GM12891 (cell line): ENCODE measurements at regions not wholly inside any gene's neighbourhood (a gene's known extent, or its start where the extent isn't known, plus 50 kb on each side); places are given as distances from the start of the nearest gene placed in this dataset.

Source experiments
- DNase-seq: peaks from one replicate; pipeline ENCODE4 v3.0.0; 2011; ENCODE audit warnings: low spot score; ENCODE audit not compliant: insufficient read length
- FAIRE-seq: peaks from 2 replicates; lab custom pipeline; 2011; peaks lifted over from hg19 to GRCh38; lab: Jason Lieb, UNC
- PAX5 ChIP-seq: IDR thresholded peaks from 2 replicates; pipeline ENCODE4 v1.6.1; 2011; ENCODE audit warnings: low read length, moderate library complexity, mild to moderate bottlenecking; ENCODE audit not compliant: insufficient read depth, severe bottlenecking
- POLR2A ChIP-seq: IDR thresholded peaks from 2 replicates; pipeline ENCODE4 v1.6.1; 2011; ENCODE audit warnings: low read depth, low read length, control low read depth
- POLR2AphosphoS5 ChIP-seq: IDR thresholded peaks from 2 replicates; pipeline ENCODE4 v1.6.1; 2011; ENCODE audit warnings: low read depth, low read length, control low read depth
- POU2F2 ChIP-seq: IDR thresholded peaks from 2 replicates; pipeline ENCODE4 v1.6.1; 2011; ENCODE audit warnings: low read depth, mild to moderate bottlenecking, control low read depth, low read length, moderate library complexity
- SPI1 ChIP-seq: IDR thresholded peaks from 2 replicates; pipeline ENCODE4 v1.6.1; 2011; ENCODE audit warnings: low read depth, low read length, control low read depth
- TAF1 ChIP-seq: IDR thresholded peaks from 2 replicates; pipeline ENCODE4 v1.6.1; 2011; ENCODE audit warnings: low read depth, low read length, control low read depth

DNA sequence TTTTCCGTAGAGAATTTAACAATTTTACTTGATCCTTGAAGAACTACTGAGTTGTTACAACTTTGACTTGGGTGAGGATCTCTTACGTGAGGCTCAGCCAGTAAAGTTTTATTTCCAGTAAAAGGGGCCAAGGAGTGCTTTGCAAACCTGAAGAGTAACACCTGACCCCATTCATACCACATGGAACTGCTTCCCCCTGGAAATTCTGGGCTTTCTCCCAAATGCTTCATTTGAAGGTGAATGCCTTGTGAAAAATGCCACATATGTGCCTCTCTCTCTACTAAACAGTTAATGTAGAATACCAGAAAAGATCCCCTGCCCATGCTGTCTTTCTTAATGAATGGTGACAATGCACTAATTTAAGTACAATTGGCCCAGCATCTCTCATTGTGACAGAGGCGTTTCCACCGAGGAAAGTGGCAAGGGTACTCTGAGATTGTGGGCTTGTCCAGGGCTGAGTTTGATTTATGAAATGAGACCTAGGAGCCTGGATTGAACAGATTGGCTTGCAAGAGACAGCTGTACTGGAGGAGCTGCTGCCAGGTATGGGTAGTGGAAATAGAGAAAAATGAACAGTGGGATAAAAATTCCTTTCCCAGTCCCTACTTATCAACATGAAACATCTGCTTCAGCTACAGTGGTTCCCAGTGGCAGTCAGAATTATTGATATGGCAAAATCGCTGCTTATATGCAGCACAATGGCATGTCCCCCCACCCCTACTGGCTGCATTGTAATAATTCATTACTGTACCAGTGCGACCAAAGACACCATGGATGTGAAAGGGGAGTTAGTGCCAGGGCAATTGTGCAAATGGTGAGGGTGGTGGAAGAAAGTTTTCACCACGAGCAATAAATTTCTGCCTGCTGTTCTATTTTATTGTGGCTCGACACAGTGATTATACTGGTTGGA, 843.7 kb upstream of the WWC1 start:
- FAIRE-seq (no peak), DNase-seq (no peak)
- TF ChIP-seq TAF1 (no peak), POLR2AphosphoS5 (no peak), PAX5 (no peak), SPI1 (no peak), POU2F2 (no peak), POLR2A (no peak)

DNA sequence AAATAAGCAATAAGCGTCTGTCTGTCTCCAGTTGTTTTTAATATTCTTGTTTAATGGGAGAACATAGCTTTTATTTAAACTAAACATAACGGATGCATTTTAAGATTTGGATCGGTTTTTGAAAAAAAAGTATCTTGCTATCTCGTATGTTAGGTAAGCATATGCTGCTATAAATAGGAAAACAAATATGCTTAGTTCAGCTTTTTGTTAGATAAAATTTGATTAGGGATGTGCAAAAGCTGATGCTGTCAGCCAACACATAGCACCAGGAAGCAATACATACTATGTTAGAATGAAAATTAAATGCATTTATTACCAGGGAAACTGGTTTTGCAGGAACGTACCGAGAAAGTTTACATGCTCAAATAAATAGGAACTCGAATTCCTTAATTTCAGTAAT, 843.1 kb upstream of the WWC1 start:
- TF ChIP-seq TAF1 (no peak), POLR2A (no peak), PAX5 (no peak), SPI1 (no peak)
- FAIRE-seq (no peak), DNase-seq (no peak)

DNA sequence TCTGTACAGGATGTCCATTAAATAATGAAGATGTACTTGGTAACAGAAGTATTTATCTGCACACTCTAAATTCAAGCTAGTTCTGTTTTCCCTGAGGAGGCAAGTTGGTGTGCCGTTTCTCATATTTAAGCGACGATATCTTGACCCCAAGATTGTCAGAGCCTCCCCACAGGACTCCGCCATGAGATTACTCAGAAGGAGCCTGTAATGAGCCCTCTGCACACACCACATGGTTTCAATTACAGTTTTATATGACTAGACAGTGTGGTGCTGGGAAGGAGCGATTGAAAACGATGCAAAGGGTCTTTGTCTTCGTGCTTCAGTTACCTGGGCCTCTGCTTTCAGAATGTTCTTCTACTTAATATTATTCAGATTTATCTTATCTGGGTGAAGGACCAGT, 840.4 kb upstream of the WWC1 start:
- FAIRE-seq (no peak), DNase-seq (no peak)

DNA sequence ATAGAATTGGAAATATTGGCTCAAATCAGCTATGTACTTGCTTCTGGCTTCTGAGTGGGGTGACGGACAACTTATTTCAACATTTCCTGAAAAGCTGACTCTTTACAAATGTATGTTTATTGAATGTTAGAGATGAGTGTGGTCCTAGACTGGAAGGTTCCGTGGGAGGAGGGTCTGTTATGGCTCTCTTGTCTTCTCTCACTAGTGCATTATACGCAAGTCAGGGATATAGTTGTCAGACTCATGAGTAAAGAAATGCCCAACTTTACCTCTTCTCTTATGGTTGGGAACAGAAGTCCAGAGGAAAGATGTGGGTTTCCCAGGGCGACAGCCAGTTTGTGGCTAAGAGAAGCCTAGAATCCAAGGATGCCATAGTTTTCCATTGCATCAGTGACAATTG, 839.3 kb upstream of the WWC1 start:
- DNase-seq (no peak), FAIRE-seq (no peak)
- TF ChIP-seq POLR2AphosphoS5 = no peak
- TF ChIP-seq SPI1 = no peak
- no peak for TF ChIP-seq TAF1
- TF ChIP-seq POU2F2 = no peak
- no peak for TF ChIP-seq PAX5
- TF ChIP-seq POLR2A = no peak

More for the DNA sequence above, 840.4 kb upstream of the WWC1 start:
- TF ChIP-seq POU2F2 (no peak), PAX5 (no peak), TAF1 (no peak), SPI1 (no peak), POLR2A (no peak), POLR2AphosphoS5 (no peak)

DNA sequence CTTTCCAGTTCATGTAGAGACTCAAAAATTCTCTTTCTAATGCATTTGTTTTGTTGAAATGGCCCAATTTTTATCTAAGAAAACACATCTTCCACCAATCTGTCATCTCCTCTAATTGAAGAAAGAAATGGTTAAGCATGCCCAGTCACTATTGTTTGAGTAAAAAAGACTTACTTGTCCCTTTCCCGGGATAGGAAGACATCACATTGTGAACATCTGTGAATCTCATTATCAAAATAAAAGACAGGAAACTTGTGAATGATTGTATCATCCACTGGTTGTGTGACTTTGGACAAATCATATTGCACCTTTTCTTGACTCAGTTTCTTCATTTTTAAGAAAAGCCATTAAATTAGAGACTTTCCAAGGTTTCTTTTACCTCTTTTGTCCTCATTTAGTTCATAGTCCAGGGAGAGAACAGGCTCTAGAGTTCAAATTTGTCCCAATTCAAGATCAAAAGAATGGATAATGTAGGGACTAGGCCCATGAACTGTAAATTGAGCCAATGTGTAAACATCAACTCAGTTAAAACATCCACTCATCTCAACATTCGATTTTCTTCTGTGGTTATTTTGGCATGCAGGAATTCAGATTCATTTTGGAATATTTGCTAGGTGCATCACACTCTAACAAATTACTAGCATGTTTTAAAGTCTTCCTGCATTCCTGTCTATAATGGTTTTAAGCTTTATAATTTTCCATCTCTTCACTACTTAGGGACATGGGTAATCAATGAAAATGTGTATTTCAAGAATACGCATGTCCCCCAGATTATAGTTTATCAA, 838.0 kb upstream of the WWC1 start:
- TF ChIP-seq POLR2AphosphoS5 = no peak
- no peak for TF ChIP-seq POU2F2
- no peak for TF ChIP-seq TAF1
- no peak for TF ChIP-seq PAX5
- no peak for TF ChIP-seq SPI1
- TF ChIP-seq POLR2A = no peak
- FAIRE-seq (no peak), DNase-seq (no peak)

DNA sequence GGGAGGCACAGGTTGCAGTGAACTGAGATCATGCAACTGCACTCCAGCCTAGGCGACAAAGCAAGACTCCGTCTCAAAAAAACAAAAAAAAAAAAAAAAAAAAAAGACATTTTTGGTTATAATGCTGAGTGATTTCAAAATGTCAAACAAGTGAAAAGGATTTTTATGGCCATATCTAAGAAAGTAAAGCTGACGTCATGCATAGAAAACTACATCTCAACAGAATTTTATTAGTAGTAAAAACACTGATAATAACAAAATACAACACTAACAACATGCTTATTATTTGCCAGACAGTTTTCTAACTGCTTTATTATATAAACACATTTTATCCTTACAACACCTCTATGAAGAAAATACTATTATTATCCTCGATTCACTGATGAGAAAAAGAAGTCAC, 833.0 kb upstream of the WWC1 start:
- TF ChIP-seq POLR2AphosphoS5 (no peak), POU2F2 (no peak), TAF1 (no peak), PAX5 (no peak), POLR2A (no peak), SPI1 (no peak)
- DNase-seq (no peak), FAIRE-seq (no peak)

DNA sequence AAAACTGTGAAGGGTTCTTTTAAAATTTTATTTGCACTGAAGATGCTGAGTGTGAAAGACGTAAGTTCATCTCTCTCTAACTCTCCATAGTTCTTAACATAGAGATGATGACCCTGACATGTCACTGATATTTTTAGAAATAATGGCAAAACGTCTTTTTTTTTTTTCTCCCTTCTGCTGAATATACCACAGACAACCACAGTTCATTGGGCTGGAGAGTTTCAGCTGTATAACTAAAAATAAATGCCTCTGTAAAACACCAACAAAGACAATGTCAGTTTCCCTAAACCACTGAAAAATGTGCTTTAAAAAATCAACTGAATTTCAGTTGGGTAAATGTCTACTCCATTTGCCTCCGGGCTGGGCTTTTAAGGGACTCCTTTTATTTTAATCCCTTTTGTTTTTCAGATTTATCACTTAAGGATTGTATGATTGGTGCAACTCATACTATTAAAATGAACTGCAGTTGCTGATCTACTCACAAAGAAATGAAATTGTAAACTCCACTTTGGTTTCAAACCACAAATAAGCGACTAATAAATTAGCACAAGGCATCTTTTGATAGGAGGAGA, 830.9 kb upstream of the WWC1 start:
- FAIRE-seq (no peak), DNase-seq (no peak)
- TF ChIP-seq POU2F2 (no peak), POLR2A (no peak), TAF1 (no peak), POLR2AphosphoS5 (no peak)

DNA sequence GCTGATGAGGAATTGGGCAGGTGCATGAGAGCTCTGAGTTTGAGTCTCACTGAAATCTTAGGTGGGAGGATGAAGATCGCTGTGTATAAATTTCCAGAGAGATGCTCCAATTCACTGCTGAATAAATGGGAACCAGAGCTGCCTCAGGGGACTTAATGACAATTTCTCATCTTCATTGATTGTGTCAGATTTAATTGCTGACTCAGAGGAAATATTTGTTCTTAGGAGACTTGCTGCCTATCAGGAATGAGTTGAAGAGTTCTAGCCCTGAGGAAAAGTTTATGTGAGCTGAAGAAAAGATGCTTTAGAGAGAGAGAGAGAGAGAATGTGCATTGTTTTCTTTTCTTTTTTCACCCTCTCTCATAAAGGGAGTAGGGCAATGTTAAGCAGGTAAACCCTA, 827.5 kb upstream of the WWC1 start:
- DNase-seq = no peak
- FAIRE-seq = no peak
- TF ChIP-seq POLR2AphosphoS5 (no peak), PAX5 (no peak), SPI1 (no peak), TAF1 (no peak), POLR2A (no peak), POU2F2 (no peak)

DNA sequence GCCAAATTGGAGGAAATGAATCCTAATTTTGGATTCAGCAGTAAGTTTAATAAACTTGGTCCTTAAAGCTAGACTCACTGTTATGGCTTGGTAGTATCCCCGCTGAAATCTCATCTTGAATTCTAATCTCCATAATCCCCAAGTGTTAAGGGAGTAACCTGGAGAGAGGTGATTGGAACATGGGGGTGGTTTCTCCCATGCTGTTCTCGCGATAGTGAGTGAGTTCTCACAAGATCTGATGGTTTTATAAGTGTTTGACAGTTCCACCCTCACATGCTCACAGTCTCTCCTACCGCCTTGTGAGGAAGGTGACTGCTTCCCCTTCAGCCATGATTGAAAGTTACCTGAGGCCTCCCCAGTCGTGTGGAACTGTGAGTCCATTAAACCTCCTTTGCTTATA, 824.5 kb upstream of the WWC1 start:
- TF ChIP-seq PAX5 = no peak
- TF ChIP-seq TAF1 = no peak
- no peak for TF ChIP-seq POLR2AphosphoS5
- no peak for TF ChIP-seq SPI1
- no peak for TF ChIP-seq POU2F2
- no peak for TF ChIP-seq POLR2A
- FAIRE-seq (no peak), DNase-seq (no peak)
